Neutrophil (primary cell): ENCODE measurements at regions not wholly inside any gene's neighbourhood (a gene's known extent, or its start where the extent isn't known, plus 50 kb on each side); places are given as distances from the start of the nearest gene placed in this dataset.

ENCODE experiments used
- H3K27ac ChIP-seq: fragments of 200-600 bp; sonication (generic); 2 replicates; pipeline ENCODE4 v1.5.1; 2016; ENCODE audit warnings: mild to moderate bottlenecking, moderate library complexity
- H3K27me3 ChIP-seq: fragments of 200-600 bp; sonication (generic); 2 replicates; pipeline ENCODE4 v1.6.0; 2016; ENCODE audit warnings: mild to moderate bottlenecking
- H3K36me3 ChIP-seq: fragments of 200-600 bp; sonication (generic); 2 replicates; pipeline ENCODE4 v1.5.1; 2017
- H3K4me1 ChIP-seq, 2 experiments: fragments of 200-600 bp in 1 of 2; sonication (generic) in 1 of 2; 1 replicate in 1 of 2; 2 replicates in 1 of 2; pipeline versions ENCODE4 v1.5.1 to v1.6.1; 2013 to 2016; ENCODE audit warnings: low read depth in 1 of 2, low read length in 1 of 2, mild to moderate bottlenecking in 1 of 2, moderate library complexity in 1 of 2; ENCODE audit not compliant: control insufficient read depth in 1 of 2, insufficient read depth in 1 of 2
- H3K4me3 ChIP-seq, 2 experiments: fragments of 200-600 bp in 1 of 2; sonication (generic) in 1 of 2; 1 replicate in 1 of 2; 2 replicates in 1 of 2; pipeline ENCODE4 v1.5.1; 2013 to 2016; ENCODE audit warnings: low read depth in 1 of 2, low read length in 1 of 2, mild to moderate bottlenecking in 1 of 2, moderate library complexity in 1 of 2
- H3K9me3 ChIP-seq: fragments of 200-600 bp; sonication (generic); 2 replicates; pipeline ENCODE4 v1.5.1; 2016
- TF ChIP-seq, protein P1 (sequence below): fragments of 200-600 bp; sonication (generic); IDR thresholded peaks from 2 replicates; pipeline ENCODE4 v1.5.1; 2016; ENCODE audit warnings: antibody characterized with exemption

DNA sequence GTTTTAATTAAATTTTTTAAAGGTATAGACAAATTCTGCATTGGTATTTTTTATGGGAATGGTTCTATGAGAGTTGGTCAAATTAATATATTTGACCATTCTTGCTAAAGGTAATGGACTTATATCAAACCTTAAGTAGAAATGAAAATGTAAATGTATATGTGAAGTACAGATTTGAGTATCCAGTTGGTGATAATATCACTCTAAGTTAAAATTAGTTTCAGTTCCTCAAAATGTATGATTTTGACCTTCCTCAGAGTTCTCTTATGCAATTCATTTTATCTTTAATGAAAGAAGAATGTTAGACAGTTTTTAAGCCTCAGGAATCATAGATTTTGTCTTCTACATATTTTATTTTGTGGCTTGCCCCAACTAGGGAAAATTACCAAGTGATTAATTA, 1291.5 kb upstream of the B3GALT2 start:
- no peaks in the 10 kb centered on the region for H3K27me3 ChIP-seq
- H3K4me3 ChIP-seq, result no peak overlapping the region
- no peaks in the 10 kb centered on the region for H3K9me3 ChIP-seq
- TF ChIP-seq, protein P1, sequence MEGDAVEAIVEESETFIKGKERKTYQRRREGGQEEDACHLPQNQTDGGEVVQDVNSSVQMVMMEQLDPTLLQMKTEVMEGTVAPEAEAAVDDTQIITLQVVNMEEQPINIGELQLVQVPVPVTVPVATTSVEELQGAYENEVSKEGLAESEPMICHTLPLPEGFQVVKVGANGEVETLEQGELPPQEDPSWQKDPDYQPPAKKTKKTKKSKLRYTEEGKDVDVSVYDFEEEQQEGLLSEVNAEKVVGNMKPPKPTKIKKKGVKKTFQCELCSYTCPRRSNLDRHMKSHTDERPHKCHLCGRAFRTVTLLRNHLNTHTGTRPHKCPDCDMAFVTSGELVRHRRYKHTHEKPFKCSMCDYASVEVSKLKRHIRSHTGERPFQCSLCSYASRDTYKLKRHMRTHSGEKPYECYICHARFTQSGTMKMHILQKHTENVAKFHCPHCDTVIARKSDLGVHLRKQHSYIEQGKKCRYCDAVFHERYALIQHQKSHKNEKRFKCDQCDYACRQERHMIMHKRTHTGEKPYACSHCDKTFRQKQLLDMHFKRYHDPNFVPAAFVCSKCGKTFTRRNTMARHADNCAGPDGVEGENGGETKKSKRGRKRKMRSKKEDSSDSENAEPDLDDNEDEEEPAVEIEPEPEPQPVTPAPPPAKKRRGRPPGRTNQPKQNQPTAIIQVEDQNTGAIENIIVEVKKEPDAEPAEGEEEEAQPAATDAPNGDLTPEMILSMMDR, result no peak
- no peaks in the 10 kb centered on the region for H3K4me1 ChIP-seq
- no peaks in the 10 kb centered on the region for H3K36me3 ChIP-seq
- no peak overlapping the region for H3K27ac ChIP-seq

DNA sequence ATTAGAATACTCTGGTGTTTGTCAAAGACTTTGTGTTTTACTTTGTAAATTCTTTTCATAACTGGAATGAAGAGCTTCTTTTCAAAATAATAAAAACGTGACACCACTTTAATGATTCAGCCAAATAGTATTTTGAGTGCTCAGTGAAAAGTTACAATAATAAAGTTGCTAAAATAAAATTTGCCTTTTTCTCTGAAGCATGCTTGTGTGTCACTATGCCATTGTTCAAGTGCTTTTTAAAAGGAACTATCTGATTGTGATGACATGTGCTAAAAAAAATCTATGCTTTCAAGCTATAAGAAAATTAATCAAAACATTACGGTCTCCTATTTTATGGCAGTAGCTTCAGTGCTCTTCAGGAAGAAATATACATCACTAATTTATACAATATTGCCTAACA, 1290.5 kb upstream of the B3GALT2 start:
- TF ChIP-seq, protein P1, result no peak
- H3K4me3 ChIP-seq, result no peak overlapping the region
- H3K9me3 ChIP-seq, result no peaks in the 10 kb centered on the region
- H3K27ac ChIP-seq, result no peak overlapping the region
- H3K4me1 ChIP-seq, result no peaks in the 10 kb centered on the region
- H3K36me3 ChIP-seq, result no peaks in the 10 kb centered on the region
- H3K27me3 ChIP-seq, result no peaks in the 10 kb centered on the region

DNA sequence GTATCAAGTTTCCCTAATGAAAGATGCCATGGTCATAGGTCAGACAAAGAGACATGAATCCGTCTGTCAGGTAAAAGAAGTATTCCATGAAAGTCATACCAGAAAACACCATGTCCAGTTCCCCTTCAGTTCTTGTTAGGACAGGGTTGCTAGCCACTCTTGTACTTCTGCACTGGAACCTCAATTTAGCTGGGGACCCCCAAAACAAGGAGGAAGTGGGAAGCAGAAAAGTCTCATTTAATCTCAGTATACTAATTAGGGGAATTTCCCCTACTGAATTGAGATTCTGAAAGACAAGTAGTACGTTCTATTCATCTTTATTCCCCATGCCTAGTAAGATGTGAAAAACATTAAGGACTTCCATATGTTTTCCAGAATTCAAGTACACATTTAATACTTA, 1289.9 kb upstream of the B3GALT2 start:
- H3K4me3 ChIP-seq, result no peak overlapping the region
- TF ChIP-seq, protein P1, result no peak
- no peaks in the 10 kb centered on the region for H3K4me1 ChIP-seq
- no peaks in the 10 kb centered on the region for H3K9me3 ChIP-seq
- no peaks in the 10 kb centered on the region for H3K27me3 ChIP-seq
- H3K27ac ChIP-seq, result no peak overlapping the region
- H3K36me3 ChIP-seq, result no peaks in the 10 kb centered on the region

DNA sequence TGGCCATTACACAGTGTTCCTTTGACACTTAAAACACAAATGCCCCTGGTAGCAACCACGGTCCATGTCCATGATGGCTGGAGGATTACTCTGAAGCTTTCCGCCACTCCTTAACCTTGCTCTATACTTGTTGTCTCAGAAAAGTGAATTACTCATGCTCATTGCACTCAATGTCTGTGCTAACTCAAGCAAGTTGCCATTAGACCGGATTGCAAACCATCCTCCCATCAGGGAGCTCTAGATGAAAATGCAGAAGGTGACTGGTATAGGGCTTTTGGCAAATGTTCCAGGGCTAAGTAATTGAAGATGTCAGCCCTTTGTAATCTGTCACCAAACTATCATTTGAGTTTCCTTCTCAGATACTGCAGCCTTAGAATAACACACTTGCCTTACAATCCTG, 1288.3 kb upstream of the B3GALT2 start:
- Histone ChIP-seq H3K36me3 (no peaks in the 10 kb centered on the region), H3K4me3 (no peak overlapping the region), H3K9me3 (no peaks in the 10 kb centered on the region), H3K27ac (no peak overlapping the region), H3K27me3 (no peaks in the 10 kb centered on the region), H3K4me1 (no peaks in the 10 kb centered on the region)
- TF ChIP-seq, protein P1, result no peak

DNA sequence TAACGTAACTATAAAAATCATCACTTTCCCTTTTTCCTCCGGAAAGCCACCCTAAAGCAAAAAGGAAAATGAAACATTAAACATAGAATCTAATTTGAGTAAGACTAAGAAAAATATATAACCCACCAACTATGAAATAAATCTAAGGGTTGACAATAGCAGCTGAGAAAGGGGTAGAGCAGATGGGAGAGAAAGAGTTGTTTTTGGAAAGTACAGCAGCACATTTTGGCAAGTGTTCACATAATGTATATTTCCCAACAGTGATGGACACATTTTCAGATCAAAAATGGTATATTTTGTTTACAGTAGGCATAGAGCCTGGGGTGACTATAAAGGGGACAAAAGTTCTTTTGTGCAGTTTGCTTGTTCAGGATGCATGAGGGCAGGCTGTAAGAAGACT, 1287.4 kb upstream of the B3GALT2 start:
- H3K4me3 ChIP-seq, result no peak overlapping the region
- H3K4me1 ChIP-seq, result no peaks in the 10 kb centered on the region
- TF ChIP-seq, protein P1, result no peak
- H3K27me3 ChIP-seq, result no peaks in the 10 kb centered on the region
- no peaks in the 10 kb centered on the region for H3K36me3 ChIP-seq
- H3K9me3 ChIP-seq, result no peaks in the 10 kb centered on the region
- no peak overlapping the region for H3K27ac ChIP-seq

DNA sequence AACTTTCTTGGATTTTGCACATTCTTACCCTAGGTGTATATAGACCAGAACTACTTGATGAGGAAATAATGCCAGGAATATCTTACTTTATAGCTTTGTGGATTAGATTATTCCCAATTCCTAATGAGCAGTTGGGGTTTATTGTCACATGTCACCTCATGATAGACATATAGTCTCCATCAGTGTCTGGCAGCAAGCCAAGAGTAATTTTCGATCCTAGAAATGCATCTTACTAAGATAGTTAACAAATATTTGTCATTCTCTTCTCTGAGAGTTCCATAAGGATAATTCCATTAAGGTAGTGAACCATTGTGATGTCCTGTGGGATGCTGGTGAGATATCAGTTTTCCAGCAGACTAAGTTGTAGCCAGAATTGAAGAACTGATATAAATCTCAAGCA, 1282.9 kb upstream of the B3GALT2 start:
- H3K9me3 ChIP-seq, result no peaks in the 10 kb centered on the region
- TF ChIP-seq, protein P1, result no peak
- H3K4me1 ChIP-seq, result no peaks in the 10 kb centered on the region
- H3K4me3 ChIP-seq, result no peak overlapping the region
- no peaks in the 10 kb centered on the region for H3K27me3 ChIP-seq
- H3K27ac ChIP-seq, result no peak overlapping the region
- no peaks in the 10 kb centered on the region for H3K36me3 ChIP-seq
